PC-3 (cell line): ENCODE measurements at regions not wholly inside any gene's neighbourhood (a gene's known extent, or its start where the extent isn't known, plus 50 kb on each side); places are given as distances from the start of the nearest gene placed in this dataset.

Experiments used
- CTCF ChIP-seq: fragments of 300-600 bp; sonication (generic); conservative IDR thresholded peaks from 2 replicates; pipeline ENCODE4 v1.5.1; 2017; ENCODE audit warnings: antibody characterized with exemption, low read depth, mild to moderate bottlenecking, low read length
- EZH2 ChIP-seq: fragments of 300-600 bp; sonication (generic); IDR thresholded peaks from one replicate; pipeline ENCODE4 v1.6.1; 2017; ENCODE audit warnings: antibody characterized with exemption, mild to moderate bottlenecking, low read length; ENCODE audit not compliant: unreplicated experiment

- TF ChIP-seq EZH2 = no peak
- TF ChIP-seq CTCF = no peak
Observed at GRCh38 chr6:93989630-93990029, 570.3 kb upstream of the EPHA7 start.
